ENCODE measurements at regions not wholly inside any gene's neighbourhood (a gene's known extent, or its start where the extent isn't known, plus 50 kb on each side); places are given as distances from the start of the nearest gene placed in this dataset.
"Not testable (repeated sequence)": the region's sequence is repeated elsewhere in the genome, so short reads cannot be mapped to it uniquely, and the experiment has no call there.

GRCh38 chr7:69182596-69183467, 415.4 kb upstream of the AUTS2 start:
- DNase-seq (ENCODE audit: extremely low read depth, low read depth) = no peak

DNA sequence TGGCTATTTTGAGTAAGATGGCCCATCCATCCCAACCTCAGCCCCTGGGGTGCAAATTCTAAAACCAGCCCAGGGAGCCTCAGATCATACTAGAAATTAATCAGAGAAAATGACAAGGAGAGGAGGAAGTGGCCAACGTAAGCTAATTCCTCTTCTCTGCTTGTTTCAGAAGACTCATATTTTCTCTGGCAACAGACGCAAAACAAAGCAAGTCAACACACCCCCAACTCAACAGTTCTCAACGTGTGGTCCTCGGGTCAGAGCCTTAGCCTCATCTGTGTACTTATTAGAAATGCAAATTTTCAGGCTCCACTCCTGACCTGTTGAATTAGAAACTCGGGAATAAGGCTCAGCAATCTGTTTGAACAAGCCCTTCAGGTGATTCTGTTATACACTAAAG, 413.9 kb upstream of the AUTS2 start:
- no peak for DNase-seq (ENCODE audit: extremely low read depth, low read depth)

DNA sequence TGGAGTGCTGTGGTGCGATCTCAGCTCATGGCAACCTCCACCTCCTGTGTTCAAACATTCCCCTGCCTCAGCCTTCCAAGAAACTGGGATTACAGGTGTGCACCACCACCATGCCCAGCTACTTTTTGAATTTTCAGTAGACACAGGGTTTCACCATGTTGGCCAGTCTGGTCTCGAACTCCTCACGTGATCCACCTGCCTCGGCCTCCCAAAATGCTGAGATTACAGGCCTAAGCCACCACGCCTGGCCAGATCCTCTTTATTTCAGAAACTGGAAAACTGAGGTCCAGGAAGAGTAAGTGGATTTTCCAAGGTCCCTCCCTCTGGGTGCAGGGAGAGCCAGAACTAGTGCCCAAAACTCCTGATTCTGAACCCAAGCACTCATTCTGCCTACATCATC, 413.1 kb upstream of the AUTS2 start:
- no peak for DNase-seq (ENCODE audit: extremely low read depth, low read depth)

GRCh38 chr7:69186974-69187373, 411.3 kb upstream of the AUTS2 start:
- DNase-seq (ENCODE audit: extremely low read depth, low read depth) = no peak

DNA sequence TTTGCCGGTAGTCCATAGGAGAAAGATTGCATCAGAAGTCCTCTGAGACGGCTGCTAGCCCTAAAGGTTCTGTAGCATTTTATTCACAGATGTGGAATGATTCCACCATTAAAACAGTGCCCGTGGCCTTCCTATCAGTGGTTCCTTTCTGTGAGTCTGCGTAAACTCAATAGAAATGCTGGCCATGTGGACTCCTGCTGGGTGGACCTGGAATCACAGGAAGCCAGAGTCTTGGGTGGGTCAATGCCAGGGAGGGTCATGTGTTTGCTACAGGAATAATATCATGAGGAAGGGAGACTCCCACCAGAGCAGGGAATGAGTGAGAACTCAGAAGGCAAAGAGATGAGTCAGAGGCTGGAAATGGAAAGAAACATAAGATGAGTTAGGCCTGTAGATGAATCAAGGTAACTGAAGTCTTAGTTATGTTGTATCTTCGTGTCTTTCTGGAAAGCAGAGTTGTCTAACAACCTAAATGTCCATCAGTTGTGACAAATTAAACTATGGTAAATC, 410.4 kb upstream of the AUTS2 start:
- no peak for DNase-seq (ENCODE audit: extremely low read depth, low read depth)

GRCh38 chr7:69189406-69189805, 408.9 kb upstream of the AUTS2 start:
- no peak for DNase-seq (ENCODE audit: extremely low read depth, low read depth)

DNA sequence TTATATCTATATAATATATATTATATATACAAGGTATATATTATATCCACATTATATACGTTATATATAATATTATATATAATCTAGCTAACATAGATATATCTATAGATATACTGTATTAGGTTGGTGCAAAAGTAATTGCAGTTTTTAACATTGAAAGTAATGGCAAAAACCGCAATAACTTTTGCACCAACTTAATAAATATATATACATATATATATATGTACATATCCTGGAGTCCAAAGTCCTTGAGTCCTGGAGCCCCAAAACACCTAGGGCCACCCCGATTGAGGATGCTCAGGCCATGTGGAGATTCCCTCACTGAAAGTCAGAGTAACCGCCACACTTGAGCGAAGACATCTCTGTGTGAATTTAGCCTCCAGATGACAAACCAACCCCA, 408.2 kb upstream of the AUTS2 start:
- DNase-seq (ENCODE audit: extremely low read depth, low read depth) = no peak

DNA sequence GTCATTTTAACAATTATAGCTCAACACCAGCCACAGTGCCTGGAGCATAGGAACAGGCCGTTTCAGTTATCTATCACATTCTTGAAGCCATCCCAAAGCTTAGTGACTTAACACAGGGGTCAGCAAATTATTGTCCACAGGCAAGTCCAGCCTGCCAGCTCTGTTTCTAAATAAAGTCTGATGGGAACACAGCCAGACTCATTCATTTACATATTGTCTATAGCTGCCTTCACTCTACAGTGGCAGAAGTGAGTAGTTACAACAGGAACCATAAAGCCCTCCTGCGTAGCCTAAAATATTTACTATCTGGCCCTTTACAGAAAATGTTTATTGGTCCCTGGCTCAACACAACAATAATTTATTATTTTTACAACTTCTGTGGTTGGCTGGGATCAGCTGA, 407.5 kb upstream of the AUTS2 start:
- DNase-seq (ENCODE audit: extremely low read depth, low read depth) = no peak

- DNase-seq (ENCODE audit: extremely low read depth, low read depth) = no peak
Observed at GRCh38 chr7:69192134-69192533, 406.1 kb upstream of the AUTS2 start.

DNA sequence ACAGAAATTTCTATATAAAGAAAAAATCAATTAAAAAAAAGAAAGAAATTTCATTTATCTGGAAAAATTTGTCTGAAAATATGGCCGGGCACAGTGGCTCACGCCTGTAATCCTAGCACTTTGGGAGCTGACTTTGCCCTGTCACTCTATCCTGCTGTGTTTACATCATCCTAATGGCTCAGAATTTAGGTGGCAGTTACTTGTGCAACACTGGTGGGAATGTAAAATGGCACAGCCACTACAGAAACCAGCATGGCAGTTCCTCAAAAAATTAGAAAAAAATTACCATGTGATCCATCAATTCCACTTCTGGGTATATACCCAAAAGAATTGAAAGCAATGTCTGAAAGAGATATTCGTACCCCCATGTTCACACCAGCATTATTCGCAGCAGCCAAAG, 405.2 kb upstream of the AUTS2 start:
- DNase-seq (ENCODE audit: extremely low read depth, low read depth) = no peak

DNA sequence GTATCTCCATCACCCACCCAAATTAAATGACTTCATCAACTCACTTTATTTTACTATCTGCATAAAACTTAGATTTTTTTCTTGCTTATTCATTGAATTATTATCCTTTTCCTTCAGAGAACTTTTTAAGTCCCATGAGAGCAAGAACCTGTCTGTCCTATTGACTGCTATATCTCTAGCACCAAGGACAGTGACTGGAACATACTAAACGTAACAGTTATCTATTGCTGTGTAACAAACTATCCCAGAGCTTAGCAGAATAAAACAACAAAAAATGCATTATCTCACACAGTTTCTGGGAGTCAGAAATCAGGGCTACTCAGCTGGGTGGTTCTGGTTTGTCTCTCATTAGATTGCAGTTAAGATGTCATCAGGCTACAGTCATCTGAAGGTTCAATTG, 401.7 kb upstream of the AUTS2 start:
- no peak for DNase-seq (ENCODE audit: extremely low read depth, low read depth)

DNA sequence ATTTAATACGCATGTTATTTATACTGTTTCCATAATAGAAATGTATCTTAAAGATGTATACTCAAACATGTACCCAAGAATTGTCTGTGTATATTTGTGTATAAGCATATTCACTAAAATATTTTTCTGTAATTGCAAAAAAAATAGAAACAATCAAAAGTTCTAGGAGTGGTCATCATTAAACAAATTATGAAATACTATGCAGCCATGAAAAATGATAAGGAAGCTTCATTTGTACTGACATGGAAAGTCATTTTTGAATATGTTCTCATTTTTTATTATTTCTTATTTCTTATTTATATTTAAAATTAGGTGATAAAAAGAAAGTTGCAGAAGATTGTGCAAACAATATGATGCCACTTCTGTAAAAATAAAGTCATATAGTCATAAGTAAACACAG, 400.0 kb upstream of the AUTS2 start:
- DNase-seq (ENCODE audit: extremely low read depth, low read depth) = no peak

- DNase-seq (ENCODE audit: extremely low read depth, low read depth) = no peak
Observed at GRCh38 chr7:69199041-69199440, 399.2 kb upstream of the AUTS2 start.

GRCh38 chr7:69199661-69200060, 398.6 kb upstream of the AUTS2 start:
- no peak for DNase-seq (ENCODE audit: extremely low read depth, low read depth)

DNA sequence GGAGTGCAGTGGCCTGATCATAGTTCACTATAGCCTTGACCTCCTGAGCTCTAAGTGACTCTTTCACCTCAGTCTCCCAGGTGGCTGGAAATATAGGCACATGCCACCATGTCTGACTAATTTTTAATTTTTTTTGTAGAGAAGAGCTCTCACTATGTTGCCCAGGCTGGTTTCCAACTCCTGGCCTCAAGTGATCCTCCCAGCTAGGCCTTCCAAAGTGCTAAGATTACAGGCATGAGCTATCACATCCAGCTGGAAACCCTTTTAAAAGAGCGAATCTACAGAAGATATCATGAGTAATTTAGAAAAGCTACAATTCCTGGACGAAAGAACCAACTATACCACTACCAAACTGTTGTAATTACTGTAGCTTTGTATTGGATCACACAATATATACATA, 394.4 kb upstream of the AUTS2 start:
- DNase-seq (ENCODE audit: extremely low read depth, low read depth) = no peak

- no peak for DNase-seq (ENCODE audit: extremely low read depth, low read depth)
Observed at GRCh38 chr7:69204943-69205342, 393.3 kb upstream of the AUTS2 start.

DNA sequence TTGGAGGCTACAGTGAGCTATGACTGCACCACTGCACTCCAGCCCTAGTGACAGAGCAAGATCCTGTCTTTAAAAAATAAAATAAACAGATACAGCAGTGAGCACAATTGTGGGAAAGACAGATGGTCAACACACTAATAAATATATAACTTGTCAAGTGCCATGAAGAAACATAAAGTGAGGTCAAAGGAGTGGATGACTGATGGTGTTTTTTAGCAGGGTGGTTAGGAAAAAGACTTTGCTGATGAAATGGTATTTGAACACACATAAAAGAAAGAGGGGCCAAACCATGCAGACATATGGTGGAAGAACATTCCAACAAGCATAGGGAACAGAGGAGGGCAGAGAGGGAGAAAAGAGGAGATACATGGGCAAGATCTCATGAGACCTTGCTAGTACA, 392.7 kb upstream of the AUTS2 start:
- DNase-seq (ENCODE audit: extremely low read depth, low read depth) = no peak

- no peak for DNase-seq (ENCODE audit: extremely low read depth, low read depth)
Observed at GRCh38 chr7:69208276-69208675, 390.0 kb upstream of the AUTS2 start.

DNA sequence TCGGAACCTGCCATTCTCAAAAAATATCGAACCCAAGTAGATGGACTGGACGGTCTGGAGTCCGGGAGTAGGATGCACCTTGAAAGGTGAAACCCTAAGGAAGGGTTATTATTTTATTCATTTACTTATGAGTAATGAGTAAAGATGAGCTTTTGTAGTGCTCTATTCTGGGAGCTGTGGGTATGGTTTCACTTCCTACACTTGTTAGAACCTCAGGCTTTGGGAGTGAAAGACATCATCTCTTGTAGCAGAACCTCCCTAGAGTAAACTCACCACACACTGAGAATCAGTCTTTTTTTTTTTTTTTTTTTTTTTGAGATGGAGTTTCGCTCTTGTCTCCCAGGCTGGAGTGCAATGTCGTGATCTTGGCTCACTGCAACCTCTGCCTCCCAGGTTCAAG, 389.4 kb upstream of the AUTS2 start:
- DNase-seq (ENCODE audit: extremely low read depth, low read depth) = no peak

- no peak for DNase-seq (ENCODE audit: extremely low read depth, low read depth)
Observed at GRCh38 chr7:69211336-69211735, 386.9 kb upstream of the AUTS2 start.

- DNase-seq (ENCODE audit: extremely low read depth, low read depth) = no peak
Observed at GRCh38 chr7:69211739-69212138, 386.5 kb upstream of the AUTS2 start.

- no peak for DNase-seq (ENCODE audit: extremely low read depth, low read depth)
Observed at GRCh38 chr7:69213878-69214277, 384.4 kb upstream of the AUTS2 start.

DNA sequence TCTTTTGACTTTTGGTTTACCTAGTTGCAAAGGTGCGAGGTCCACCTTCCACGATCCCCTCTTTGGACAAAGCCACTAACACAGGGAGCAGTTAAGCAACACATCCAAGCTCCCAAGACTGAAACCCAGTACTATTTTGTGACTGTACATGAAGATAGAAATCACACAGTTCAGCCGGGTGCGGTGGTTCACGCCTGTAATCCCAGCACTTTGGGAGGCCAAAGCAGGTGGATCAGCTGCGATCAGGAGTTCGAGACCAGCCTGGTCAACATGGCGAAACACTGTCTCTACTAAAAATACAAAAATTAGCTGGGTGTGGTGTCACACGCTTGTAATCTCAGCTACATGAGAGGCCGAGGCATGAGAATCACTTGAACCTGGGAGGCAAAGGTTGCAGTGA, 382.8 kb upstream of the AUTS2 start:
- DNase-seq (ENCODE audit: extremely low read depth, low read depth) = not testable (repeated sequence)

Measured in NCI-H460 (cell line).